ENCODE measurements at regions not wholly inside any gene's neighbourhood (a gene's known extent, or its start where the extent isn't known, plus 50 kb on each side); places are given as distances from the start of the nearest gene placed in this dataset.

- CTCF ChIA-PET: no interaction called here
- H3K36me3 ChIP-seq (replicated peaks in 1 of 2; ENCODE audit: control extremely low read depth in 1 of 2, control insufficient read depth in 1 of 2, extremely low read depth in 1 of 2, insufficient read depth in 2 of 2, low read length in 1 of 2): no peaks in the 10 kb centered on the region
- TF ChIP-seq CTCF (IDR thresholded peaks at IDR 0.05) (no peak), EZH2 (IDR thresholded peaks at IDR 0.05; ENCODE audit: borderline replicate concordance, insufficient read depth, low read depth, low read length, poor library complexity, severe bottlenecking) (no peak)
- H3K27me3 ChIP-seq (replicated peaks in 1 of 4; ENCODE audit: control extremely low read depth in 1 of 4, control insufficient read depth in 3 of 4, insufficient read depth in 4 of 4, low read length in 3 of 4): no peaks in the 10 kb centered on the region
- peaks cover 0 to 7% (median 0%) of the 10 kb centered on the region in 3 donors for H3K9me3 ChIP-seq (ENCODE audit: control extremely low read depth in 1 of 3, control insufficient read depth in 2 of 3, insufficient read depth in 1 of 3, low read length in 2 of 3)
- WGBS (ENCODE audit: insufficient coverage): no CpG with 5 or more reads among the region's 4 CpGs
- H2AFZ ChIP-seq (ENCODE audit: insufficient read depth, low read depth, low read length, poor library complexity, severe bottlenecking): no peak overlapping the region
- H3K9me3 Mint-ChIP-seq (ENCODE audit: insufficient read depth): peaks cover 3% of the 10 kb centered on the region
- ATAC-seq (ENCODE audit: low read depth) (no peak), DNase-seq (no peak)
- no peaks in the 10 kb centered on the region for H4K20me1 ChIP-seq (ENCODE audit: control insufficient read depth, insufficient read depth, low read length, poor library complexity, severe bottlenecking)
- H3K4me3 Mint-ChIP-seq: no peak overlapping the region
- POLR2A ChIA-PET: no interaction called here
- intact Hi-C loops (cut with micrococcal nuclease): no loop called here
- H3K9ac ChIP-seq (ENCODE audit: low read length): no peak overlapping the region
- no peak overlapping the region for H3K27ac Mint-ChIP-seq
- no peaks in the 10 kb centered on the region for H3K4me1 Mint-ChIP-seq
- H3K27ac ChIP-seq (ENCODE audit: low read length in 2 of 2): no peak overlapping the region
- H3K4me1 ChIP-seq (ENCODE audit: control insufficient read depth in 2 of 2, insufficient read depth in 2 of 2, low read length in 2 of 2): no peaks in the 10 kb centered on the region
- H3K4me3 ChIP-seq (ENCODE audit: control extremely low read depth in 1 of 5, extremely low read depth in 1 of 5, insufficient read depth in 1 of 5, low read depth in 2 of 5, low read length in 4 of 5): no peak overlapping the region
- H3K4me2 ChIP-seq (replicated peaks; ENCODE audit: low read depth, low read length, poor library complexity, severe bottlenecking): no peak overlapping the region
- no peaks in the 10 kb centered on the region for H3K79me2 ChIP-seq (ENCODE audit: control insufficient read depth, insufficient read depth, low read length)
- H3K27me3 Mint-ChIP-seq: no peaks in the 10 kb centered on the region
Measured at GRCh38 chr7:138386821-138387220, 73.2 kb upstream of the TRIM24 start.

GRCh38 chr7:138387755-138388475 lies 72.1 kb upstream of the TRIM24 start:
- ATAC-seq (ENCODE audit: low read depth) (no peak), DNase-seq (no peak)
- Histone ChIP-seq H3K27me3 (replicated peaks in 1 of 4; ENCODE audit: control extremely low read depth in 1 of 4, control insufficient read depth in 3 of 4, insufficient read depth in 4 of 4, low read length in 3 of 4) (no peaks in the 10 kb centered on the region), H3K4me2 (replicated peaks; ENCODE audit: low read depth, low read length, poor library complexity, severe bottlenecking) (no peak overlapping the region), H3K36me3 (replicated peaks in 1 of 2; ENCODE audit: control extremely low read depth in 1 of 2, control insufficient read depth in 1 of 2, extremely low read depth in 1 of 2, insufficient read depth in 2 of 2, low read length in 1 of 2) (no peaks in the 10 kb centered on the region), H2AFZ (ENCODE audit: insufficient read depth, low read depth, low read length, poor library complexity, severe bottlenecking) (no peak overlapping the region), H4K20me1 (ENCODE audit: control insufficient read depth, insufficient read depth, low read length, poor library complexity, severe bottlenecking) (no peaks in the 10 kb centered on the region), H3K27ac (ENCODE audit: low read length in 2 of 2) (no peak overlapping the region), H3K9ac (ENCODE audit: low read length) (no peak overlapping the region), H3K79me2 (ENCODE audit: control insufficient read depth, insufficient read depth, low read length) (no peaks in the 10 kb centered on the region), H3K4me3 (ENCODE audit: control extremely low read depth in 1 of 5, extremely low read depth in 1 of 5, insufficient read depth in 1 of 5, low read depth in 2 of 5, low read length in 4 of 5) (no peak overlapping the region), H3K4me1 (ENCODE audit: control insufficient read depth in 2 of 2, insufficient read depth in 2 of 2, low read length in 2 of 2) (no peaks in the 10 kb centered on the region), H3K9me3 (ENCODE audit: control extremely low read depth in 1 of 3, control insufficient read depth in 2 of 3, insufficient read depth in 1 of 3, low read length in 2 of 3) (peaks cover 0 to 7% (median 0%) of the 10 kb centered on the region in 3 donors)
- ChIA-PET POLR2A (no interaction called here), CTCF (no interaction called here)
- 60% methylated on average over 2 of the region's 6 CpGs for WGBS (ENCODE audit: insufficient coverage)
- no peak for TF ChIP-seq CTCF (IDR thresholded peaks at IDR 0.05)
- no peak for TF ChIP-seq EZH2 (IDR thresholded peaks at IDR 0.05; ENCODE audit: borderline replicate concordance, insufficient read depth, low read depth, low read length, poor library complexity, severe bottlenecking)
- intact Hi-C loops (cut with micrococcal nuclease): no loop called here
- peaks cover 3% of the 10 kb centered on the region for H3K9me3 Mint-ChIP-seq (ENCODE audit: insufficient read depth)
- H3K27me3 Mint-ChIP-seq: no peaks in the 10 kb centered on the region
- no peaks in the 10 kb centered on the region for H3K4me1 Mint-ChIP-seq
- no peak overlapping the region for H3K27ac Mint-ChIP-seq
- no peak overlapping the region for H3K4me3 Mint-ChIP-seq
